K562 (cell line): ENCODE measurements at regions not wholly inside any gene's neighbourhood (a gene's known extent, or its start where the extent isn't known, plus 50 kb on each side); places are given as distances from the start of the nearest gene placed in this dataset.

Experiments
- ATAC-seq: fragments of 200-7000 bp; cut with Tn5 transposase; 3 replicates; pipeline ENCODE4 v1.9.1; 2020; ENCODE audit warnings: moderate library complexity
- BruUV-seq: library from RNA; stranded (reverse); fragments of 400-500 nt; replicated peaks from 2 replicates; lab custom pipeline; 2021; lab: Mats Ljungman, UMichigan
- CTCF ChIA-PET: fragments of 300-600 bp; formaldehyde crosslinking; extraction: SDS; loops from one replicate; lab custom pipeline; 2021; ENCODE audit warnings: low intra/inter-chr PET ratio; lab: Yijun Ruan, JAX
- POLR2A ChIA-PET: fragments of 300-600, 350-650 bp; sonication (Branson Sonifier 250); formaldehyde crosslinking; extraction: SDS; loops from one replicate; lab custom pipeline; 2021; ENCODE audit warnings: antibody characterized with exemption, inconsistent platforms; lab: Yijun Ruan, JAX
- DNase-seq, 4 experiments: peaks; one replicate each; pipeline versions ENCODE4 v3.0.0 to v3.0.0-alpha.2; 2011 to 2018; ENCODE audit warnings: low spot score in 3 of 4, mixed read lengths in 3 of 4; ENCODE audit errors: extremely low read depth in 1 of 4
- FAIRE-seq: peaks from 2 replicates; lab custom pipeline; 2011; peaks lifted over from hg19 to GRCh38; lab: Jason Lieb, UNC
- H2AFZ ChIP-seq: 2 replicates; pipeline ENCODE4 v1.6.0; 2011; ENCODE audit warnings: low read depth, low read length, control low read depth, inconsistent platforms
- H3K27ac ChIP-seq: fragments of 200-600 bp; 3 replicates; pipeline ENCODE4 v1.8.0; 2011; ENCODE audit warnings: low read depth, mild to moderate bottlenecking, control low read depth, inconsistent platforms, low read length, moderate library complexity, mixed read lengths; ENCODE audit errors: extremely low read depth
- H3K27me3 ChIP-seq, 2 experiments: fragments of 300-600 bp in 1 of 2; 2 replicates in 1 of 2; 3 replicates in 1 of 2; pipeline versions ENCODE4 v1.6.0 to v1.8.0; 2011; ENCODE audit warnings: inconsistent platforms in 2 of 2, low read length in 2 of 2, mild to moderate bottlenecking in 1 of 2, mixed read lengths in 1 of 2, moderate library complexity in 1 of 2; ENCODE audit not compliant: control insufficient read depth in 2 of 2, insufficient read depth in 2 of 2
- H3K36me3 ChIP-seq: fragments of 300-600 bp; 3 replicates; pipeline ENCODE4 v1.8.0; 2011; ENCODE audit warnings: mild to moderate bottlenecking, low read length, inconsistent platforms; ENCODE audit not compliant: control insufficient read depth, insufficient read depth
- H3K4me1 ChIP-seq, 2 experiments: fragments of 200-600 bp in 1 of 2; replicated peaks in 1 of 2; 2 replicates in 1 of 2; 3 replicates in 1 of 2; pipeline versions ENCODE4 v1.5.1 to v1.8.0; 2011; ENCODE audit warnings: inconsistent platforms in 2 of 2, low read length in 2 of 2, mild to moderate bottlenecking in 1 of 2, mixed read lengths in 1 of 2, moderate library complexity in 1 of 2; ENCODE audit not compliant: control insufficient read depth in 2 of 2, insufficient read depth in 2 of 2
- H3K4me2 ChIP-seq: 2 replicates; pipeline ENCODE4 v1.6.1; 2011; ENCODE audit warnings: low read length, control low read depth, inconsistent platforms, mixed read lengths; ENCODE audit not compliant: insufficient read depth
- H3K4me3 ChIP-seq: fragments of 200-600 bp; sonication (generic), shearing (Covaris generic); 2 replicates; pipeline ENCODE4 v1.5.1; 2016; ENCODE audit warnings: control low read depth, inconsistent platforms
- H3K79me2 ChIP-seq: fragments of 200-600 bp; 3 replicates; pipeline ENCODE4 v1.8.0; 2011; ENCODE audit warnings: low read length, inconsistent platforms; ENCODE audit not compliant: control insufficient read depth, insufficient read depth
- H3K9ac ChIP-seq, 2 experiments: 2 replicates each; pipeline versions ENCODE4 v1.6.0 to v1.6.1; 2011; ENCODE audit warnings: low read depth in 2 of 2, low read length in 2 of 2, control low read depth in 1 of 2, inconsistent platforms in 1 of 2, mild to moderate bottlenecking in 1 of 2, mixed read lengths in 1 of 2; ENCODE audit not compliant: insufficient read depth in 1 of 2
- H3K9me1 ChIP-seq: one replicate; pipeline ENCODE4 v1.6.0; 2011; ENCODE audit warnings: inconsistent platforms, mild to moderate bottlenecking, low read length, moderate library complexity; ENCODE audit not compliant: control insufficient read depth, insufficient read depth
- H3K9me3 ChIP-seq: replicated peaks from 2 replicates; pipeline ENCODE4 v1.5.1; 2011; ENCODE audit warnings: low read depth, low read length, inconsistent platforms; ENCODE audit not compliant: control insufficient read depth, insufficient read depth
- H4K20me1 ChIP-seq: replicated peaks from 2 replicates; pipeline ENCODE4 v1.6.1; 2011; ENCODE audit warnings: low read length, inconsistent platforms, mixed read lengths; ENCODE audit not compliant: control insufficient read depth, insufficient read depth
- SOX6 ChIP-seq: fragments of 450-650 bp; IDR thresholded peaks from 2 replicates; pipeline ENCODE4 v1.6.1; 2014; ENCODE audit warnings: mild to moderate bottlenecking
- ZFP91 ChIP-seq: sonication (generic); formaldehyde crosslinking; IDR thresholded peaks from 2 replicates; pipeline ENCODE4 v1.8.0; 2022; ENCODE audit warnings: mild to moderate bottlenecking, missing genetic modification reagents
- ZNF143 ChIP-seq: sonication (generic); formaldehyde crosslinking; IDR thresholded peaks from 2 replicates; pipeline ENCODE4 v1.9.0; 2022; ENCODE audit warnings: mild to moderate bottlenecking, missing genetic modification reagents
- WGBS: fragments of 100-300 bp; shearing (Covaris generic); methylation state at CpG from one replicate; pipeline ENCODE4 v1.1.6; 2016; ENCODE audit warnings: low coverage, mixed read lengths; ENCODE audit not compliant: insufficient coverage; ENCODE audit errors: missing lambda C conversion rate; 5-methylcytosine and 5-hydroxymethylcytosine counted together
- in situ Hi-C: fragments of 300-500 bp; cut with MboI; formaldehyde crosslinking; loops from 4 replicates; pipeline ENCODE4 v1.15.0; 2018; ENCODE audit warnings: inconsistent platforms, mixed read lengths
- intact Hi-C: fragments of 100-400 bp; cut with micrococcal nuclease; formaldehyde crosslinking; loops from 2 replicates; pipeline ENCODE4 v1.14.2; 2022

GRCh38 chr13:99129050-99129449, 71.6 kb upstream of the UBAC2 start:
- no peak overlapping the region for H3K4me3 ChIP-seq
- no peak for DNase-seq
- H3K9me1 ChIP-seq: no peaks in the 10 kb centered on the region
- no peak overlapping the region for H3K4me2 ChIP-seq
- H3K27ac ChIP-seq: no peak overlapping the region
- no TSS peak for BruUV-seq
- H3K9ac ChIP-seq: no peak overlapping the region
- no peaks in the 10 kb centered on the region for H3K36me3 ChIP-seq
- intact Hi-C loops: no loop called here
- ATAC-seq: no peak
- H3K79me2 ChIP-seq: no peaks in the 10 kb centered on the region
- POLR2A ChIA-PET: no interaction called here
- H2AFZ ChIP-seq: no peak overlapping the region
- H3K9me3 ChIP-seq: no peaks in the 10 kb centered on the region
- H4K20me1 ChIP-seq: no peaks in the 10 kb centered on the region
- in situ Hi-C loops: no loop called here
- no peak for FAIRE-seq
- no peak for TF ChIP-seq ZNF143 (CRISPR knock-in tag)
- TF ChIP-seq, all 486 proteins: peak for 0
- 29% methylated on average over 2 of the region's 2 CpGs for WGBS
- peaks cover 0 to 5% of the 10 kb centered on the region in 2 experiments; a peak in 3 of 5 replicates for H3K4me1 ChIP-seq
- CTCF ChIA-PET: no interaction called here
- no peaks in the 10 kb centered on the region for H3K27me3 ChIP-seq

DNA sequence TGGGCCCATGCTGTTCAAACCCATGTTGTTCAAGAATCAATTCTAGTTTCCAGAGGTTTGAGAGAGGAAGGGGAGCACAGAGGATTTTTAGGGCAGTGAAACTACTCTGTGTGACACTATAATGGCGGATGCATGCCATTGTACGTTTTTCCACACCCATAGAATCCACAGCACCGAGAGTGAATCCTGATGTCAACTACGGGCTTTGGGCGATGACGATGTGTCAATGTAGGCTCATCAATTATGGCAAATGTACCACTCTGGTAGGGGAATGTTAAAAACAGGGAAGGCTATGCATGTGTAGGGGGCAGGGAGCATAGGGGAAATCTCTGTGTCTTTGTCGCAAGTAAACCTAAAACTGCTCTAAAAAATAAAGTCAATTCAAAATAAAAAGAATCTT, 70.7 kb upstream of the UBAC2 start:
- WGBS: 56% methylated on average over 5 of the region's 7 CpGs
- no peaks in the 10 kb centered on the region for H3K79me2 ChIP-seq
- no peak overlapping the region for H3K4me2 ChIP-seq
- intact Hi-C loops (no loop called here), in situ Hi-C loops (no loop called here)
- DNase-seq: no peak
- no peaks in the 10 kb centered on the region for H4K20me1 ChIP-seq
- no peak overlapping the region for H3K27ac ChIP-seq
- no TSS peak for BruUV-seq
- H3K9me1 ChIP-seq: no peaks in the 10 kb centered on the region
- CTCF ChIA-PET: no interaction called here
- no peaks in the 10 kb centered on the region for H3K36me3 ChIP-seq
- no peak overlapping the region for H3K4me3 ChIP-seq
- H2AFZ ChIP-seq: no peak overlapping the region
- FAIRE-seq: no peak
- POLR2A ChIA-PET: no interaction called here
- peaks cover 0 to 2% of the 10 kb centered on the region in 2 experiments; a peak in 2 of 5 replicates for H3K4me1 ChIP-seq
- no peaks in the 10 kb centered on the region for H3K27me3 ChIP-seq
- TF ChIP-seq ZFP91 (no peak), SOX6 (no peak)
- ATAC-seq: no peak
- H3K9ac ChIP-seq: no peak overlapping the region
- H3K9me3 ChIP-seq: no peaks in the 10 kb centered on the region
